GM21576 (cell line): ENCODE measurements at regions not wholly inside any gene's neighbourhood (a gene's known extent, or its start where the extent isn't known, plus 50 kb on each side); places are given as distances from the start of the nearest gene placed in this dataset.

Source experiments
- ATAC-seq: cut with Tn5 transposase; IDR thresholded peaks from one replicate; pipeline ENCODE4 v1.9.1; 2021; ENCODE audit warnings: mild to moderate bottlenecking, moderate library complexity; ENCODE audit not compliant: unreplicated experiment

GRCh38 chr10:90179696-90180407, 478.5 kb downstream of the KIF20B start:
- ATAC-seq = no peak

DNA sequence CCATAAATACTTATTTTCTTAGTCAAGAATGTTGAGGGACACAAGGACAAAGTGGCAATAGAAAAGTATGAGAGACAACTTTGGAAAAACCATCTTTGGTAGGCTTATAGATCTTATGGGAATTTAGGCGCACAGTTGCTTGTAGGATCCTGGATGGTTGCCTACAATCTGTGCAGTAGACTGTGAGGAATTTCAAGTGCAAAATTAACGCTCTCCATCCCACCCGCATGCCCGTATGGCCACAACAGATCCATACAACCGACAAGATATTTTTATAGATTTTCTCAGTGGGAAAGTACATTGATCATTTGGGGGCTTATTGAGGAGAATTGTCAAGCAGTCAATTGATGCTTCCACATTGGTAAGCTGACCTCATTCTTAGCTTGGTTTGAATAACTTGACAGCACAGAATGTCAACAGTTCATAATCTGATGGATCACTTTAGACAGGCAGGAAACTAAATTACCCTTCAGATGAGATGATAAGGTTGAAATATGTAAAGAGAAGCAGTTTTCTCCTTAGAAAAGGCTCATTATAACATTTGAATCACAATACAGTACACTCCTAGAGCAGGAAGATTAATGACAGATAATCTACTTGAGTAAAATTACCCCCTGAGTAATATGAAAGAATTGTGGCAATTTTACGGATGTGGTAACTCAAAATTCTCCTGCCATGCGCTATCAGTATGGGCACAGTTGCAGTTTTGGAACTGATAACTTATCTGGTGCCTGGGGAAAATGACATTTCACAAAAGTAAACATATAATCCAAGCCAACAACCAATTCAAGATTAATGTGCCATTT, 479.7 kb downstream of the KIF20B start:
- ATAC-seq = no peak

DNA sequence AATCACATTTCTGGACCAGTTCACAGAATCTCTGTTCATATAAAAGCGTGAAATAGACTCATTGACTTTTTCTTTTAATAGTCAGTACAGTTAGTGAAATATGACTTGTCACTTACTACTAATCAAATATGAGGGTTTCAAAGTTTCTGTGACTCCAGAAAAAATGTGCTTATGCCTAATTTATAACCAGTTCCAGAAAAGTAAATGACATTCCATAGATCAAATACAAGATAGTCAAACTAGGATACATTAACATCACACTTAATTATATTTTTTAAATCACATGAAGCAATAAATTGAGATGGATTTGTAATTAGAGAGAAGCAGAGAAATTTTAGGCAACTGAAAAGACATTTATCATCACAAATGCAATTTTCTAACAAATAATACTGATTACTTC, 491.4 kb downstream of the KIF20B start:
- ATAC-seq = no peak

DNA sequence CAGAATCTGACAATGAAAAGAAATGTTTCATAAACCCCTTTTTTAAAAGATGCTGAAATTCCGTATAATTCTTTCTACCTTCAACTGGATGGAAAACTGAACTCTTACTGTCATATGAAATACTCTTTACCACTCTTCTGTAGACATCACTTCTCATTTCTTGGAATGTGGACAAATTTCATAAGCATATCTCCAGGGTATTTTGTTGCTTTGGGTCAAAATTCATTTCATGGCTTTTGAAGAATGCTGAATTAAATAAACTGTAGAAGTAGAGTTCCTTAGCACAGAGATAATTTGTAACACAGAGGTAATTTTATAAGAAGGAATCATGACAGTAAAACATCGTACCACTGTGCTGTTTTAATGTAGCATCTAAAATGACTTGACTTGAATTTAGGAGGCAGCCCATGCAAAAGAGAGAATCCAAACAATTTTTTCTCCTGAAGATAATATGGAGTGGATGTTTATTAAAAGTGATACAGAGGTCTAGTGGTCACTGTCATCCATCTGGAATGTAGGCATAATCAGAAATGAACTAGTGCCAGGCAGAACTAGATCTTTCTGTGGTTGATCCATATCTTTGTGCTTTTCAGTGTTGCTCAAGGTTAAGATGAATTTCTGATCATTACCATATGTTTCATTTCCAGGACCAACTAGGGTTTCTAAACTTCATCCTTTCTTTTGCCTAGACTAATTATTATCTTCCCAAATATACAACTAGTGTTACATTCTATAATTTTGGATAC, 492.0 kb downstream of the KIF20B start:
- no peak for ATAC-seq

GRCh38 chr10:90195288-90195840, 494.0 kb downstream of the KIF20B start:
- no peak for ATAC-seq

DNA sequence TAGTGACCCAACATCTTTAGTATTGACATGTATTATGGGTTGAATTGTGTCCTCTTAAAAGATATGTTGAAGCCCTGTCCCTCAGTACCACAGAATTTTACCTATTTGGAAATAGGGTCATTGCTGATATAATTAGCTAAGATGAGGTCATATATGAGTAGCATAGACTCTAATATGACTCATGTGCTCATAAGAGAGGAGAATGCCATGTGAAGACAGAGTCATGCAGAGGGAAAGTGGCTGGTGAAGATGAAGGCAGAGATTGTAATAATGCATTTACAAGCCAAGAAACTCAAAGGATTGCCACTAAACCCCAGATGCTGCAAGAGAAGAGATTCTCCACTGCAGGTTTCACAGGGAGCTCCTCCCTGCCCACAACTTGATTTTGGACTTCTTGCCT, 496.4 kb downstream of the KIF20B start:
- no peak for ATAC-seq

DNA sequence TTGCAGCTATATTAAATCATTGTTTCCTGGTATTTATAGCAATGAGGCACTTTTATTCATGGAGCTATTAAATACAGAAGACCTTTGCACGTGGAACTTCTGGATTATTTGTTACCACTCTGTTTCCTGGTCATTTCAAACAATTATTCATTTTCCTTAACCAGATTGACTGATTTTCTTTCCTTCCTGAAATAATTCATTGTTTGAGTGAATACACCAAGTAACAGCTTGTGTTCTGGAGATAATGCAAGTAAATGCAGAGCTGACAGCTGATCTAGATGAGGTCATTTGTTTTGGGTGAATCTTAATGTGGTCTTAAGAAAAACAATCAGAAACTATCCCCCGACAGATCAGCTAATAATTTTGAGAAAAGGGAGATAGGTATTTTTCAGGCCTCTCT, 497.7 kb downstream of the KIF20B start:
- ATAC-seq = no peak

DNA sequence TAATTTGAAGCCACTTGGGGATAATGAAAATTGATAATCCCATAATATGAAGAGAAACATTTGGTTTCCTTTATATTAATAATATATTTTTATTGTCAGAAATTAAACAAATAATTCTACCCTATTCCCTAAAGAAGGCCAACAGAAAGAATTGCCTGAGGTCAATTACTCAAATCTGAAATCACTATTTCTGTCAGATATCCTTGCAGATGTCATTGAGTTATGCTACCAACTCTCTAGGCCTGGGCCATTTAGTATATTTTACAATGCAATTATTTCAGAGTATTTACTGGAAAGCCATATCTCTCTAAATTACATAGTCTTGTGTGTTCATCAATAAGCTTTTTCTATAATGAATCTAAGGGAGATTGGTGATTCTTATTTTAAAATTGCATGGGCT, 498.1 kb downstream of the KIF20B start:
- no peak for ATAC-seq

DNA sequence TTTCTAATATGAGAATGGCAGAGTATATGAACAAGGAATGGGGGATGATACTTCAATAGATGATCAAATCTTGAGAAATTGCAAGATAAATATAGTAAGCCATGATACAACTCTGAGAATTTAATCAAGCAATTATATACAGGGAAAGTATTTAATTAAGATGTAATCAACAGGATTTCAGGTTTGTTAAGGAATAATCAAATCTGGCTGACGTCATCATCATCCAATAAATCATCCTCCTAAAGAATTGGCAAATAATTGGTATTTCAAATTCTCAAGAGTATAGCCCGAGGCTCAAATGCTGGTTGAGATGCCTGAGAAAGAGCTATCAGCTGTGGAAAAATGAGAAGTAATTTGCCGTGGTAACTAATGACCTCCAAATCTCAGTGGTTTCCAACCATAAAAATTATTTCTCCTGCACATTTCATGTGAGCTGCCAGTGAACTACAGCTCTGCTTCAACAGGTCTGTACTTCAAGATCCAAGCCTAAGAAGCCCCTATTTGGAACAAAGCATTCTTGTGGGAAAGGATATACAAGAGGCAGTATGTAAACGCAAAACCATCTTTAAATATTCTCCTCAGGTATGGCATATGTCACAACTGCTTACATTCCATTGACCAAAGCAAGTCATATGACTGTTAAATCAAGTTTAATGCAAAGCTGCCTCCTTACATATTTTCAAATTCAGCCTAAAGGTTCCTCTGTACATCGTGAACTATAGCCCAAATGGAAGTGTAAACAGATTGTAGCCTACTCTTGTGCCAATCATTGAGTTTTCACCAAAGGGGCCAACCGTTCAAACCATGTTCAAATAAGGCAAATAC, 503.0 kb downstream of the KIF20B start:
- ATAC-seq = no peak

GRCh38 chr10:90204956-90205314, 503.5 kb downstream of the KIF20B start:
- ATAC-seq = no peak

GRCh38 chr10:90205340-90205739, 503.9 kb downstream of the KIF20B start:
- ATAC-seq = no peak

DNA sequence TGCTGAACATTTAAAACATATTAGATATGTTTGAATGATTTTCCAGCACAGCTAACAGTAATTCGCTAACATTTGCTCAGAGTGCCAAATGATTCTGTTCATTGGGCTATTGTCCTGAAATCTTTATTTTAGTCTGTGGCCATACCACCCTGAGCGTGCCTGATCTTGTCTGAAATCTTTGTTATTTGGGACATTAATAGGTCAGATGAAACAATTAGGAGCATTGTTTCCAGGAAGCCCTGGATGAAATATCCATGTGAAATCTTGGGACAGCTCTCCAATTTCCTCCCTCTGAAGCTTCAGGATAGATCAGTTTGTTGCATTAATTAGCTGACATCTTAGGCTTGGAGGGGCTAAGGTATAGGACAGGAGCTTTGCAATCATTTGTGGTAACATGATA, 512.0 kb downstream of the KIF20B start:
- ATAC-seq = no peak

DNA sequence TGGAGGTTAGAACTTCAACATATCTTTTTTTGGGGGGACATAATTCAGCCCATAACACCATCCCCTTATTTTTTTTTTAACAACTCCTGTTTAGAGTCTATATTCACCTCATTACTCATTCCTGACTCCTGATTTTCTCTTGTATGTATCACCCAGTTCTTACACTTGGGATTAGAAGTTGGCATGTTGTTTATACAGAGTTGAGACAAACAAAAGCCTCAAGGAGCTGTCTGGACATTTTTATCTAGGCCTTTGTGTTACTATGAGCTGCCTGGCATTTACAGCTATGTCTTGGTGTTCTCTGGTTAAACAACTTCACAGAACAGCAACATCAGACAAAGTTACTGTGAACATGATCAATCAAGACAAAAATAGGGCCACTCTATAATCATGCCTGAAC, 517.5 kb downstream of the KIF20B start:
- ATAC-seq = no peak

DNA sequence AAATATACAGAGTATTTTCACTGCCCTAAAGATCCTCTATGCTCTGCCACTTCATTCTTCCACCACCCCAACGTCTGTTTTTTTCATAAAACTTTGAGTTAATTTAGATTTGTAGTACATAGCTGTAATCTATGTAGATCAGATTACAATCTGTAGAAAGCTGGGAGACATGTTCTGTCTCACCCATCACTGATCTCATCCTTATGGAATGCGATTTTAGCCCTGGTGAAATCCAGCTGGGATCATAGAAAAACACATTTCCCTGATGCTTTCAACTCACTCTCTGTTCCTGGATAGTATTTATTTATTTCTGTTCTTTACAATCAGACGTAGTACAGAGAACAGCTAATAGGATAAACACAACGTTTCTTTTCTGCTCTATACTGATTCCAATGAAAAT, 521.0 kb downstream of the KIF20B start:
- ATAC-seq = no peak

GRCh38 chr10:90222939-90223338, 521.5 kb downstream of the KIF20B start:
- ATAC-seq = no peak

DNA sequence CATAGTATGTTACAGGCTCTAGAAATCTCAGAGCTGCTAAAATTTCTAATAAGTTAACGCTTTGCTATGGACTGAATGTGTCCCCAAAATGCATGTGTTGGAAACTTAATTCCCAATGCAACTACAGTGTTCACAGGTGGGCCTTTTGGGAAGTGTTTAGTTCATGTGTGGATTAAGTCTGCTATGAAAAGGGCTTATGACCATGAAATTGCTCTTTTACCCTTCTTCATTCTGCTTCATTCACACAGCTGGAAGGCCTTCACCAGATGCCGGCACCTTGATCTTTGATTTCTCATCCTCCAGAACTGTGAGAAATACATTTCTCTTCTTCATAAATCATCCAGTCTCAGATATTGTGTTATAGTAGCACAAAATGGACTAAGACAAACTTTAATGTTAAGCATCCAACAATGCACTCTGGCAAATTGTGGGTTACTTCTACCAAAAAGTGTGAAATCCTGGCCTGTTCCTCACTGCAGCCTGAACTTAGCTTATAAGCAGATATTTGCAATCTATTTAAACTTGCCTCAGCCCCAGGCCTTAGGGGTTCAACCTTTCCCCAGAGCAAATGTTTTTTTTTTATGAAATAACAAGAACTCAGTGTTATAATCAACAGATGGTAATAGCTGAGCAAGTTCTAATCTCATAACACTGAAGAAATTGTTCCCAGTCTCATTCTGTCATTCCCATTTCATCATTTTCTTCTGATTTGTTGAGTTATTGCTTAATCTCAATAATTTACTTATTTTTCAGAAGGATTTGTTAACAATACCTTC, 523.6 kb downstream of the KIF20B start:
- no peak for ATAC-seq

DNA sequence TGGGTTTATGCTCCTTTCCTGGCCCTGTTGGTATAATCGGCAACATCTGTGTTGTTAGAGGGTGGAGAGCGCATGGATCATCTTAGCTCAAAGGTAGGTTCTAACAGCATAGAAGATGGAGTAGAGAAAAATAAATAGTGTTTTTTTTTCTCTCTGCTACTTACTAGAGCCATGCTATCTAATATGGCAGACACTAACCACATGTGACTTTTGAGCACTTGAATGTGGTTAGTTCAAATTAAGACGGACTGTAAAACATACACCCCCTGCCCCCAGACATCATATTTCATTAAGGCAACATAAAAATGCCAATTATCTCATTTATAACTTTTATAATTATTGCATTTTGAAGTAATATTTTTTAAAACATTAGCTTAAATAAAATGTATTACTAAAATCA, 525.1 kb downstream of the KIF20B start:
- no peak for ATAC-seq

GRCh38 chr10:90227217-90227656, 525.8 kb downstream of the KIF20B start:
- ATAC-seq = no peak

DNA sequence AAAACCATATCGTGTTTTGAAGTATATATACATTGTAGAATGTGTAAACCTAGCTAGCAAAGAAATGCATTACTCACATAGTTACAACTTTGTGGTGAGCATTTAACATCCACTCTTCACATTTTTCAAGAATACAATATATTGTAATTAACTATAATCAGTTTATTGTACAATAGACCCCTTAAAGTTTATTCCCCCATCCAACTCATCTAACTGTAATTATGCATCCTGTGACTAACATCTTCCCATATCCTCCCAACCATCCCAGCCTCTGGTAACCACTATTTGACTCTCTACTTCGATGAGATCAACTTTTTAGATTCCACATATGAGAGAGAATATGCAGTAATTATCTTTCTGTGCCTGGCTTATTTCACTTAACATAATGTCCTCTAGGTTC, 526.4 kb downstream of the KIF20B start:
- ATAC-seq = no peak

GRCh38 chr10:90229486-90229885, 528.1 kb downstream of the KIF20B start:
- no peak for ATAC-seq
